HCT116 (cell line): ENCODE measurements at regions not wholly inside any gene's neighbourhood (a gene's known extent, or its start where the extent isn't known, plus 50 kb on each side); places are given as distances from the start of the nearest gene placed in this dataset.

Experiments
- ATAC-seq: fragments of 200-7000 bp; cut with Tn5 transposase; 2 replicates; pipeline ENCODE4 v1.9.1; 2020; ENCODE audit warnings: mild to moderate bottlenecking, moderate library complexity
- BruUV-seq: library from RNA; stranded (reverse); fragments of 400-500 nt; replicated peaks from 2 replicates; lab custom pipeline; 2021; lab: Mats Ljungman, UMichigan
- CTCF ChIA-PET: fragments of 300-600 bp; sonication (Branson Sonifier 250); formaldehyde crosslinking; loops from one replicate; lab custom pipeline; 2021; ENCODE audit warnings: antibody characterized with exemption; lab: Charles Lee
- POLR2A ChIA-PET: fragments of 300-600, 350-600 bp; sonication (Branson Sonifier 250); formaldehyde crosslinking; loops from one replicate; lab custom pipeline; 2021; ENCODE audit warnings: antibody characterized with exemption; lab: Charles Lee
- RAD21 ChIA-PET, 2 experiments: fragments of 300-600 bp; sonication (Branson Sonifier 250); formaldehyde crosslinking; loops; one replicate each; lab custom pipeline; 2023; ENCODE audit warnings: low total read pairs in 2 of 2; ENCODE audit not compliant: uncharacterized antibody in 2 of 2, unreplicated experiment in 2 of 2, low non-redundant PET in 1 of 2; lab: Charles Lee
- DNase-seq: peaks from one replicate; pipeline ENCODE4 v3.0.0-alpha.2; 2010; ENCODE audit warnings: low read depth, low spot score
- H2AFZ ChIP-seq: fragments of 200-600 bp; shearing (Covaris generic), sonication (generic); 2 replicates; pipeline ENCODE4 v1.6.1; 2017; ENCODE audit warnings: low read depth, mixed run types, mixed read lengths, antibody characterized with exemption, low read length; ENCODE audit not compliant: poor library complexity, severe bottlenecking
- H3K27ac ChIP-seq: 2 replicates; pipeline ENCODE4 v1.5.1; 2012; ENCODE audit warnings: low read depth, low read length
- H3K27me3 ChIP-seq: fragments of 200-600 bp; sonication (generic); 2 replicates; pipeline ENCODE4 v1.6.1; 2016; ENCODE audit warnings: mixed run types, low read length, mixed read lengths; ENCODE audit not compliant: insufficient read depth
- H3K36me3 ChIP-seq, 2 experiments: fragments of 200-500 bp in 1 of 2; fragments of 200-600 bp in 1 of 2; sonication (Bioruptor generic) in 1 of 2; sonication (generic) in 1 of 2; 2 replicates each; pipeline versions ENCODE4 v1.5.1 to v1.6.1; 2014 to 2016; ENCODE audit warnings: low read length in 2 of 2, inconsistent platforms in 1 of 2, mixed read lengths in 1 of 2, mixed run types in 1 of 2; ENCODE audit not compliant: insufficient read depth in 2 of 2, control insufficient read depth in 1 of 2
- H3K4me1 ChIP-seq, 2 experiments: fragments of 200-600 bp in 1 of 2; sonication (generic) in 1 of 2; 2 replicates each; pipeline versions ENCODE4 v1.5.1 to v1.6.1; 2012 to 2017; ENCODE audit warnings: low read length in 2 of 2, inconsistent platforms in 1 of 2, mild to moderate bottlenecking in 1 of 2, mixed read lengths in 1 of 2, mixed run types in 1 of 2, moderate library complexity in 1 of 2; ENCODE audit not compliant: insufficient read depth in 2 of 2, control insufficient read depth in 1 of 2
- H3K4me2 ChIP-seq: fragments of 200-600 bp; sonication (generic); 2 replicates; pipeline ENCODE4 v1.6.1; 2017; ENCODE audit warnings: mixed run types, low read length, mixed read lengths
- H3K4me3 ChIP-seq, 2 experiments: fragments of 200-600 bp in 1 of 2; sonication (generic) in 1 of 2; replicated peaks in 1 of 2; 2 replicates each; pipeline ENCODE4 v1.5.1; 2011 to 2016; ENCODE audit warnings: low read length in 2 of 2, control low read depth in 1 of 2, low read depth in 1 of 2, mild to moderate bottlenecking in 1 of 2, mixed read lengths in 1 of 2, mixed run types in 1 of 2
- H3K79me2 ChIP-seq: fragments of 200-600 bp; sonication (generic); 2 replicates; pipeline ENCODE4 v1.6.1; 2017; ENCODE audit warnings: mild to moderate bottlenecking, mixed run types, low read length, moderate library complexity, mixed read lengths; ENCODE audit not compliant: insufficient read depth
- H3K9ac ChIP-seq: fragments of 200-600 bp; sonication (generic); 2 replicates; pipeline ENCODE4 v1.6.1; 2016; ENCODE audit warnings: low read length, mixed read lengths
- H3K9me2 ChIP-seq: fragments of 200-600 bp; sonication (generic), shearing (Covaris generic); 2 replicates; pipeline ENCODE4 v1.6.1; 2017; ENCODE audit warnings: mixed run types, mild to moderate bottlenecking, moderate library complexity; ENCODE audit not compliant: insufficient read depth
- H3K9me3 ChIP-seq, 2 experiments: fragments of 200-500 bp in 1 of 2; fragments of 200-600 bp in 1 of 2; sonication (Bioruptor generic) in 1 of 2; sonication (generic) in 1 of 2; 2 replicates each; pipeline ENCODE4 v1.6.1; 2014 to 2017; ENCODE audit warnings: low read length in 2 of 2, mixed read lengths in 2 of 2, inconsistent platforms in 1 of 2, low read depth in 1 of 2, mild to moderate bottlenecking in 1 of 2, mixed run types in 1 of 2, moderate library complexity in 1 of 2; ENCODE audit not compliant: control insufficient read depth in 1 of 2, insufficient read depth in 1 of 2
- H4K20me1 ChIP-seq: fragments of 200-600 bp; sonication (generic), shearing (Covaris generic); 2 replicates; pipeline ENCODE4 v1.6.1; 2017; ENCODE audit warnings: mixed run types, mild to moderate bottlenecking, moderate library complexity; ENCODE audit not compliant: insufficient read depth
- CTCF ChIP-seq, 3 experiments: fragments of 200-600 bp in 1 of 3; sonication (generic) in 1 of 3; IDR thresholded peaks in 2 of 3; conservative IDR thresholded peaks in 1 of 3; 2 replicates each; pipeline ENCODE4 v1.5.1; 2012 to 2017; ENCODE audit warnings: low read depth in 2 of 3, low read length in 2 of 3, antibody characterized with exemption in 1 of 3, borderline replicate concordance in 1 of 3, control low read depth in 1 of 3, mild to moderate bottlenecking in 1 of 3, mixed read lengths in 1 of 3, mixed run types in 1 of 3, moderate library complexity in 1 of 3; ENCODE audit not compliant: insufficient read depth in 1 of 3
- EZH2 ChIP-seq: fragments of 200-600 bp; sonication (generic); IDR thresholded peaks from 2 replicates; pipeline ENCODE4 v1.6.1; 2017; ENCODE audit warnings: antibody characterized with exemption, mixed run types
- EZH2phosphoT487 ChIP-seq: fragments of 200-600 bp; IDR thresholded peaks from 2 replicates; pipeline ENCODE4 v1.6.1; 2018; ENCODE audit warnings: antibody characterized with exemption, borderline replicate concordance
- JUND ChIP-seq: IDR thresholded peaks from 2 replicates; pipeline ENCODE4 v1.6.1; 2012
- POLR2A ChIP-seq: IDR thresholded peaks from 2 replicates; pipeline ENCODE4 v1.7.0; 2011; ENCODE audit warnings: borderline replicate concordance; ENCODE audit not compliant: insufficient read depth, insufficient read length; ENCODE audit errors: extremely low read depth
- RAD21 ChIP-seq: IDR thresholded peaks from 2 replicates; pipeline ENCODE4 v1.6.1; 2012; ENCODE audit warnings: low read depth, mild to moderate bottlenecking
- SP1 ChIP-seq: IDR thresholded peaks from 2 replicates; pipeline ENCODE4 v1.6.1; 2012; ENCODE audit warnings: low read depth
- ZBTB33 ChIP-seq: IDR thresholded peaks from 2 replicates; pipeline ENCODE4 v1.6.1; 2011; ENCODE audit warnings: mild to moderate bottlenecking, low read length, moderate library complexity; ENCODE audit not compliant: insufficient replicate concordance; ENCODE audit errors: extremely low read depth
- intact Hi-C: fragments of 100-400 bp; cut with micrococcal nuclease; formaldehyde crosslinking; loops from 2 replicates; pipeline ENCODE4 v1.10.0; 2022

GRCh38 chr9:135373151-135373685, 106.4 kb upstream of the PPP1R26 start:
- RAD21 ChIA-PET: no interaction called here
- H3K4me3 ChIP-seq: no peak overlapping the region
- DNase-seq: no peak
- H3K9me2 ChIP-seq: no peaks in the 10 kb centered on the region
- H3K36me3 ChIP-seq: no peaks in the 10 kb centered on the region
- no peak overlapping the region for H3K4me2 ChIP-seq
- no peaks in the 10 kb centered on the region for H3K79me2 ChIP-seq
- POLR2A ChIA-PET: no interaction called here
- BruUV-seq: no TSS peak
- intact Hi-C loops: no loop called here
- no peaks in the 10 kb centered on the region for H4K20me1 ChIP-seq
- no peak for ATAC-seq
- no peak overlapping the region for H2AFZ ChIP-seq
- H3K4me1 ChIP-seq: no peaks in the 10 kb centered on the region
- no peak for TF ChIP-seq POLR2A
- TF ChIP-seq ZBTB33: no peak
- TF ChIP-seq EZH2phosphoT487: no peak
- no peak for TF ChIP-seq SP1
- no peak for TF ChIP-seq RAD21
- no peak for TF ChIP-seq JUND
- no peak for TF ChIP-seq CTCF (IDR thresholded peaks at IDR 0.05 in 2 of 3, conservative IDR thresholded peaks at IDR 0.05 in 1 of 3; ENCODE audit: borderline replicate concordance in 1 of 3, insufficient read depth in 1 of 3, low read depth in 2 of 3, low read length in 2 of 3)
- no peak for TF ChIP-seq EZH2
- TF ChIP-seq, all 23 proteins: peak for 0
- CTCF ChIA-PET: no interaction called here
- Histone ChIP-seq H3K27ac (no peak overlapping the region), H3K9me3 (no peaks in the 10 kb centered on the region), H3K9ac (no peak overlapping the region), H3K27me3 (no peaks in the 10 kb centered on the region)
